ENCODE measurements at regions not wholly inside any gene's neighbourhood (a gene's known extent, or its start where the extent isn't known, plus 50 kb on each side); places are given as distances from the start of the nearest gene placed in this dataset.

GRCh38 chr4:16438986-16439385 is 212.7 kb upstream of the TAPT1 start:
- TF ChIP-seq, protein P1, sequence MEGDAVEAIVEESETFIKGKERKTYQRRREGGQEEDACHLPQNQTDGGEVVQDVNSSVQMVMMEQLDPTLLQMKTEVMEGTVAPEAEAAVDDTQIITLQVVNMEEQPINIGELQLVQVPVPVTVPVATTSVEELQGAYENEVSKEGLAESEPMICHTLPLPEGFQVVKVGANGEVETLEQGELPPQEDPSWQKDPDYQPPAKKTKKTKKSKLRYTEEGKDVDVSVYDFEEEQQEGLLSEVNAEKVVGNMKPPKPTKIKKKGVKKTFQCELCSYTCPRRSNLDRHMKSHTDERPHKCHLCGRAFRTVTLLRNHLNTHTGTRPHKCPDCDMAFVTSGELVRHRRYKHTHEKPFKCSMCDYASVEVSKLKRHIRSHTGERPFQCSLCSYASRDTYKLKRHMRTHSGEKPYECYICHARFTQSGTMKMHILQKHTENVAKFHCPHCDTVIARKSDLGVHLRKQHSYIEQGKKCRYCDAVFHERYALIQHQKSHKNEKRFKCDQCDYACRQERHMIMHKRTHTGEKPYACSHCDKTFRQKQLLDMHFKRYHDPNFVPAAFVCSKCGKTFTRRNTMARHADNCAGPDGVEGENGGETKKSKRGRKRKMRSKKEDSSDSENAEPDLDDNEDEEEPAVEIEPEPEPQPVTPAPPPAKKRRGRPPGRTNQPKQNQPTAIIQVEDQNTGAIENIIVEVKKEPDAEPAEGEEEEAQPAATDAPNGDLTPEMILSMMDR (conservative IDR thresholded peaks at IDR 0.05) = no peak
- TF ChIP-seq ZFX (IDR thresholded peaks at IDR 0.05) = no peak

Measured in C4-2B (cell line).